Upper lobe of left lung (tissue), 6 donors: ENCODE measurements at regions not wholly inside any gene's neighbourhood (a gene's known extent, or its start where the extent isn't known, plus 50 kb on each side); places are given as distances from the start of the nearest gene placed in this dataset.

Experiments used
- ATAC-seq, 2 donors: fragments of 200-7000 bp; cut with Tn5 transposase; one replicate each; pipeline ENCODE4 v1.9.1; 2022; ENCODE audit warnings: mild to moderate bottlenecking in 2 of 2, moderate library complexity in 2 of 2; ENCODE audit not compliant: low FRiP score in 2 of 2
- DNase-seq, 2 donors: peaks; one replicate each; pipeline ENCODE4 v3.0.0-alpha.2; 2019 to 2020
- H3K27ac ChIP-seq, 4 donors: fragments of 200-600 bp; sonication (generic); one replicate each; pipeline ENCODE4 v1.5.1; 2016 to 2019
- H3K27me3 ChIP-seq, 4 donors: fragments of 200-600 bp; sonication (generic); one replicate each; pipeline ENCODE4 v1.5.1; 2017 to 2019
- H3K36me3 ChIP-seq, 4 donors: fragments of 200-600 bp; sonication (generic); one replicate each; pipeline ENCODE4 v1.5.1; 2016 to 2019
- H3K4me1 ChIP-seq, 4 donors: fragments of 200-600 bp; sonication (generic); one replicate each; pipeline ENCODE4 v1.5.1; 2018 to 2019
- H3K4me3 ChIP-seq, 4 donors: fragments of 200-600 bp; sonication (generic); one replicate each; pipeline ENCODE4 v1.5.1; 2017 to 2019; ENCODE audit warnings: mild to moderate bottlenecking in 2 of 4, moderate library complexity in 1 of 4
- H3K9me3 ChIP-seq, 4 donors: fragments of 200-600 bp; sonication (generic); one replicate each; pipeline ENCODE4 v1.5.1; 2018 to 2019
- EP300 ChIP-seq, 4 donors: sonication (generic); formaldehyde crosslinking; IDR thresholded peaks; one replicate each; pipeline ENCODE4 v1.5.1; 2017; ENCODE audit warnings: antibody characterized with exemption in 4 of 4, control low read depth in 2 of 4
- POLR2A ChIP-seq, 4 donors: fragments of 450-650 bp; IDR thresholded peaks; one replicate each; pipeline ENCODE4 v1.5.1; 2016 to 2017; ENCODE audit warnings: antibody characterized with exemption in 4 of 4, mild to moderate bottlenecking in 2 of 4
- POLR2AphosphoS5 ChIP-seq, 2 donors: sonication (generic); formaldehyde crosslinking; IDR thresholded peaks; one replicate each; pipeline ENCODE4 v1.5.1; 2017; ENCODE audit warnings: antibody characterized with exemption in 2 of 2
- WGBS, 2 donors: methylation state at CpG; one replicate each; pipeline ENCODE4 v1.1.5; 2017 to 2018; 5-methylcytosine and 5-hydroxymethylcytosine counted together
- TF ChIP-seq, protein P1 (sequence below), 6 experiments: fragments of 450-650 bp in 4 of 6; fragments of 200-600 bp in 2 of 6; sonication (generic) in 2 of 6; IDR thresholded peaks; one replicate each; pipeline ENCODE4 v1.5.1; 2016 to 2019; ENCODE audit warnings: antibody characterized with exemption in 6 of 6
- donor health status: DM: no; HTN: no; CAD: no; lungs with moderate emphysema.
- donor health status: DM: no; HTN: yes; CAD: no; lungs with severe emphysema.

DNA sequence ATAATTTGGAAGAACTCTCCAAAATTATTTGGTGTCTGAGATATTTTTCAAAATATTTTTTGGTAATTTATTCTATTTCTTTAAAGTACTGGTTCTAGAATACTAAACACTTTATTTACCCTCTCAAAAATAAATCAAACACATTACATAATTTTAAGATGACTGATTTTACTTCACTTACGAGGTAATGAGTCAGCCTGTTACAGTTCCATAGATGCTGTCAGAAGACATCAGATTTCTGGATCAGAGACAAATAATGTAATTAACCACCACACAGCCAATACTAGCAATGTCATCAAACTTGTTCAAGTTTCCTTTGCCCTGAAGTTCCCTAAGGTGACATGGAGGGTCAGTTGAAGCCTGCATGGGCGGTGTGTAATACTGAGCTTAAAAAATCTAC is 106.1 kb upstream of the CDH9 start:
- H3K27ac ChIP-seq, result no peak overlapping the region
- TF ChIP-seq POLR2A (IDR thresholded peaks at IDR 0.05) (no peak), POLR2AphosphoS5 (IDR thresholded peaks at IDR 0.05) (no peak), EP300 (IDR thresholded peaks at IDR 0.05) (no peak)
- TF ChIP-seq, protein P1, sequence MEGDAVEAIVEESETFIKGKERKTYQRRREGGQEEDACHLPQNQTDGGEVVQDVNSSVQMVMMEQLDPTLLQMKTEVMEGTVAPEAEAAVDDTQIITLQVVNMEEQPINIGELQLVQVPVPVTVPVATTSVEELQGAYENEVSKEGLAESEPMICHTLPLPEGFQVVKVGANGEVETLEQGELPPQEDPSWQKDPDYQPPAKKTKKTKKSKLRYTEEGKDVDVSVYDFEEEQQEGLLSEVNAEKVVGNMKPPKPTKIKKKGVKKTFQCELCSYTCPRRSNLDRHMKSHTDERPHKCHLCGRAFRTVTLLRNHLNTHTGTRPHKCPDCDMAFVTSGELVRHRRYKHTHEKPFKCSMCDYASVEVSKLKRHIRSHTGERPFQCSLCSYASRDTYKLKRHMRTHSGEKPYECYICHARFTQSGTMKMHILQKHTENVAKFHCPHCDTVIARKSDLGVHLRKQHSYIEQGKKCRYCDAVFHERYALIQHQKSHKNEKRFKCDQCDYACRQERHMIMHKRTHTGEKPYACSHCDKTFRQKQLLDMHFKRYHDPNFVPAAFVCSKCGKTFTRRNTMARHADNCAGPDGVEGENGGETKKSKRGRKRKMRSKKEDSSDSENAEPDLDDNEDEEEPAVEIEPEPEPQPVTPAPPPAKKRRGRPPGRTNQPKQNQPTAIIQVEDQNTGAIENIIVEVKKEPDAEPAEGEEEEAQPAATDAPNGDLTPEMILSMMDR (IDR thresholded peaks at IDR 0.05), result no peak
- no peaks in the 10 kb centered on the region for H3K9me3 ChIP-seq
- DNase-seq, result no peak
- H3K36me3 ChIP-seq, result no peaks in the 10 kb centered on the region
- no peak overlapping the region for H3K4me3 ChIP-seq
- no peaks in the 10 kb centered on the region for H3K27me3 ChIP-seq
- 63 to 70% methylated on average over 2 of the region's 2 CpGs for WGBS, 2 donors
- ATAC-seq, result no peak
- no peaks in the 10 kb centered on the region for H3K4me1 ChIP-seq

DNA sequence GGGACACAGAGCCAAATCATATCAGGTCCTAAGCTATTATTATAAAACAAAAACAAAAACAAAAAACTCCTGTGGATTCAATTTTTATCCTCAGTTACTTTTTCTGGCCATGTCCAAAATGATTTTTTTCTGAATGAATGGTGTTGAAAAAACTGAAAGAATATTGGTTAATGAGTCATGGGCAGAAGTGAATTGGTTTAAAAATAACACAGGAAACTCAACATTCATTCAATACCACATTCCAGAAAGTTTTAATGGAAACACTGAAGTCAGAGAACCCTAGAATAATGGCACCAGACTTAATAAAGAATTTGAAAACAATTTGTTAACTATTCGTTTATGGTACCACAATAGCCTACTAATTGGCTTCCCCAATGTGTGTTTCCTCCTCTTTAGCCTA is 102.4 kb upstream of the CDH9 start:
- H3K27ac ChIP-seq, result no peak overlapping the region
- no peaks in the 10 kb centered on the region for H3K9me3 ChIP-seq
- DNase-seq (no peak), ATAC-seq (no peak)
- H3K27me3 ChIP-seq, result no peaks in the 10 kb centered on the region
- 59 to 65% methylated on average over 1 of the region's 1 CpG for WGBS, 2 donors
- TF ChIP-seq POLR2A (IDR thresholded peaks at IDR 0.05) (no peak), EP300 (IDR thresholded peaks at IDR 0.05) (no peak), POLR2AphosphoS5 (IDR thresholded peaks at IDR 0.05) (no peak)
- TF ChIP-seq, protein P1 (IDR thresholded peaks at IDR 0.05), result no peak
- no peaks in the 10 kb centered on the region for H3K4me1 ChIP-seq
- no peak overlapping the region for H3K4me3 ChIP-seq
- H3K36me3 ChIP-seq, result no peaks in the 10 kb centered on the region

DNA sequence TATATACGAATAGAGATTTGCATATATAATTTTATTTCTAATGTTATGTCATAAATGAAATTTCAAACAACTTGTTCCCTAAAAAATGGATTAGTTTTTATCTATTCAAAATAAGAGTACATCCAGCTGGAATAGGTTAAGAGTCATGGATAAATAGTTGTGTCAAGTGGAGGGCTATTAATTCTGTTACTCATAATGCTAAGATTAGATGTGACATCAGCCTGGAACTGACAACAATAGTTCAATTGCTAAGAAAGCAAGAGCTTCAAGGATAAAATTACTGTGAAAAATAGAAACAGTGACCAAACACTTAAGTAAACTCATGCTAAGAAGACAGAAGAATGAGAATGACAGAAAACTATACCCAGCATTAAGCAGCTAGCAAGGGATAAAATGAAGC is 92.2 kb upstream of the CDH9 start:
- ATAC-seq (no peak), DNase-seq (no peak)
- 82 to 87% methylated on average over 1 of the region's 1 CpG for WGBS, 2 donors

DNA sequence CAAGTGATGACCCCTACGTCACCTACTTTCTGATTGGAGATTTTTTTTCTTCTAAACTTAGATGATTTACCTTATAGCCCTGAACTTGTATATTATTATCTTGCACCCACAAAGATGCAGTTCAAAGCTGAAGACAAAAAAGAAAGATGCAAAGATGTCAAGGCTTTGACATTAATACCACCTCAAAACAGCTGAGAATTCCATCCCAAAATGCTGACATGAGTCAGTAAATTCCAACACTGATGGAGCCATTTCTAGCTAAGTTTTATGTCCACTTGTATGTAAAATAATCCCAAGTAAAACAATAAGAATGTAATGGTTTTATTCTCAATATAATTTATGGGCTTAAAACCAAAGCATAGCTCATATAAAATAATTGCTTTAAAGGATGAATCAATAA is 91.5 kb upstream of the CDH9 start:
- TF ChIP-seq, protein P1 (IDR thresholded peaks at IDR 0.05), result no peak
- TF ChIP-seq POLR2A (IDR thresholded peaks at IDR 0.05) (no peak), EP300 (IDR thresholded peaks at IDR 0.05) (no peak), POLR2AphosphoS5 (IDR thresholded peaks at IDR 0.05) (no peak)
- WGBS, 2 donors, result 85 to 96% methylated on average over 1 of the region's 1 CpG
- no peak overlapping the region for H3K4me3 ChIP-seq
- DNase-seq (no peak), ATAC-seq (no peak)
- no peaks in the 10 kb centered on the region for H3K4me1 ChIP-seq
- H3K27ac ChIP-seq, result no peak overlapping the region
- no peaks in the 10 kb centered on the region for H3K9me3 ChIP-seq
- no peaks in the 10 kb centered on the region for H3K27me3 ChIP-seq
- H3K36me3 ChIP-seq, result no peaks in the 10 kb centered on the region

More for the DNA sequence above, 92.2 kb upstream of the CDH9 start:
- Histone ChIP-seq H3K27ac (no peak overlapping the region), H3K36me3 (no peaks in the 10 kb centered on the region), H3K27me3 (no peaks in the 10 kb centered on the region), H3K4me3 (no peak overlapping the region), H3K9me3 (no peaks in the 10 kb centered on the region), H3K4me1 (no peaks in the 10 kb centered on the region)
- no peak for TF ChIP-seq POLR2A (IDR thresholded peaks at IDR 0.05)
- TF ChIP-seq EP300 (IDR thresholded peaks at IDR 0.05), result no peak
- TF ChIP-seq, protein P1 (IDR thresholded peaks at IDR 0.05), result no peak
- TF ChIP-seq POLR2AphosphoS5 (IDR thresholded peaks at IDR 0.05), result no peak

DNA sequence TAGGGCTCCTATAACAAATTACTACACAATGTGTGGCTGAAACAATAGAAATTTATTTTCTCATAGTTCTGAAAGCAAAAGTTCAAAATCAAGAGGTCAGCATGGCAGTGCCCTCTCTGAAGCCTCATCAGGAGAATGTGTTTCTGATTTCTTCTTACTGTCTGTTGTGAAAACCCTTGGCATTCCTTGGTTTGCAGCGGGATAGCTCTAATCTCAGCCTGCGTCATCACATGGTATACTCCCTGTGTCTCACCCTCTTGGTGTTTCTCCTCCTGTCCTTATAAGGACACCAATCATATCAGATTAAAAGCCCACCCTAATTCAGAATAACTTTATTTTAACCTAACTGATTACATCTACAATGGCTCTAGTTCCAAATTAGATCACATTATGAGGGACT is 87.5 kb upstream of the CDH9 start:
- WGBS, 2 donors, result 77 to 79% methylated on average over 2 of the region's 2 CpGs
- no peak overlapping the region for H3K27ac ChIP-seq

More for the DNA sequence above, 87.5 kb upstream of the CDH9 start:
- DNase-seq, result no peak
- Histone ChIP-seq H3K27me3 (no peaks in the 10 kb centered on the region), H3K9me3 (no peaks in the 10 kb centered on the region), H3K4me1 (no peaks in the 10 kb centered on the region), H3K4me3 (no peak overlapping the region), H3K36me3 (no peaks in the 10 kb centered on the region)
- no peak for ATAC-seq
- TF ChIP-seq, protein P1 (IDR thresholded peaks at IDR 0.05), result no peak
- TF ChIP-seq POLR2A (IDR thresholded peaks at IDR 0.05), result no peak
- no peak for TF ChIP-seq EP300 (IDR thresholded peaks at IDR 0.05)
- no peak for TF ChIP-seq POLR2AphosphoS5 (IDR thresholded peaks at IDR 0.05)
